ENCODE measurements at regions not wholly inside any gene's neighbourhood (a gene's known extent, or its start where the extent isn't known, plus 50 kb on each side); places are given as distances from the start of the nearest gene placed in this dataset.
"Not testable (repeated sequence)": the region's sequence is repeated elsewhere in the genome, so short reads cannot be mapped to it uniquely, and the experiment has no call there.

DNA sequence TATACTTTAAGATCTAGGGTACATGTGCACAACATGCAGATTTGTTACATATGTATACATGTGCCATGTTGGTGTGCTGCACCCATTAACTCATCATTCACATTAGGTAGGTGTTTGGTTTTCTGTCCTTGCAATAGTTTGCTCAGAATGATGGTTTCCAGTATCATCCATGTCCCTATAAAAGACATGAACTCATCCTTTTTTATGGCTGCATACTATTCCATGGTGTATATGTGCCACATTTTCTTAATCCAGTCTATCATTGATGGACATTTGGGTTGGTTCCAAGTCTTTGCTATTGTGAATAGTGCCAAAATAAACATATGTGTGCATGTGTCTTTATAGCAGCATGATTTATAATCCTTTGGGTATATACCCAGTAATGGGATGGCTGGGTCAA, 747.1 kb upstream of the MEF2C start:
- not testable (repeated sequence) for DNase-seq (ENCODE audit: low read depth)

DNA sequence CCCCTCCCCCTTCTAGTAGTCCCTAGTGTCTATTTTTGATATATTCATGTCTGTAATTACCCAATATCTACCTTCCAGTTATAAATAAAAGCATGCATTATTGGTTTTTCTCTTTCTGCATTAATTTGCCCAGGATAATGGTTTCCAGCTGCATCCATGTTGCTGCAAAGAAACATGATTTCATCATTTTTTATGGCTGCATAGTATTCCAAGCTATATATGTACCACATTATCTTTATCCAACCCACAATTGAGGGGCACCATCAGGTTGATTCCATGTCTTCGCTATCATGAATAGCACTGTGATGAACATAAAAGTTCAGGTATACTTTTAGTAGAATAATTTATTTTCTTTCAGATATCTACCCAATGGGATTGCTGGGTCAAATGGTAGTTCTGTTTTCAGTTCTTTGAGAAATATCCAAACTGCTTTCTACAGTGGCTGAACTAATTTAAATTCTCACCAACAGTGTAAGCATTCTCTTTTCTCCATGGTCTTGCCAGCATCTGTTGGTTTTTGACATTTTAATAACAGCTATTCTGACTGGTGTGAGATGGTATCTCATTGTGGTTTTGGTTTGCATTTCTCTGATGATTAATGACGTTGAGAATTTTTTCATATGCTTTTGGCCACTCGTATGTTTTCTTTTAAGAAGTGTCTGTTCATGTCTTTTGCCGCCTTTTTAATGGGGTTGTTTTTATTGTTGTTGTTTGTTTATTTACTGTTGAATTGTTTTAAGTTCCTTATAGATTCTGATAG, 746.1 kb upstream of the MEF2C start:
- no peak for DNase-seq (ENCODE audit: low read depth)

DNA sequence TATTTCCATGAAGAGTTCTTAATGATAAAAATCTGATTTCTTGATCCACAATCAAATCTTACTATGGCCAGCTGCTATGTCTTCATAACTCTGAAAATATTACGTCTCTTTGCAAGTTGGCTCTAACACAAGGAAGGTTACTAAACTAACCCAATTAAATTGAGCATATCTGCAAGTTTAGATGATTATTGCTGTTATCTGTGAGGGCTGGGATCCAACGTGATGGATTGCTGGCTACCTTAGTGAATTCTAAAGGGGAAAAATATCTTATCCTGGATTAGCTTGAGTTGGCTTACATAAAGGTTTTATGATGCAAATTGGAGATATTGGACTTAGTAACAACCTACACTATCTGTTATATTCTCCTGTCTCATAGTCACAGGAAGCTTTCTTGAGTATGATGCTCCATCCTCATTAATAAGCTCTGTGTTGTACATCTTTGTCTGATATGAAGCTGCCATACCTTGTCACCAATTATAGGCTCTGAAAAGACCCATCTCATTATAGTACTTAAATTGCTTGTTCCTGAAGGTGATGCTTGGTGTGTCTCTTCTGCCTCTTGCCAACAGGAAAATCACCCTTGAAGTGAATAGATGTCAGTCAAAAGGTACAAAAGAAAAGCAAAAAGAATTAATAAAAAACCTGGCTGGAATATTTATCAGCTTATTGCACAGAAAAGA, 733.0 kb upstream of the MEF2C start:
- no peak for DNase-seq (ENCODE audit: low read depth)

DNA sequence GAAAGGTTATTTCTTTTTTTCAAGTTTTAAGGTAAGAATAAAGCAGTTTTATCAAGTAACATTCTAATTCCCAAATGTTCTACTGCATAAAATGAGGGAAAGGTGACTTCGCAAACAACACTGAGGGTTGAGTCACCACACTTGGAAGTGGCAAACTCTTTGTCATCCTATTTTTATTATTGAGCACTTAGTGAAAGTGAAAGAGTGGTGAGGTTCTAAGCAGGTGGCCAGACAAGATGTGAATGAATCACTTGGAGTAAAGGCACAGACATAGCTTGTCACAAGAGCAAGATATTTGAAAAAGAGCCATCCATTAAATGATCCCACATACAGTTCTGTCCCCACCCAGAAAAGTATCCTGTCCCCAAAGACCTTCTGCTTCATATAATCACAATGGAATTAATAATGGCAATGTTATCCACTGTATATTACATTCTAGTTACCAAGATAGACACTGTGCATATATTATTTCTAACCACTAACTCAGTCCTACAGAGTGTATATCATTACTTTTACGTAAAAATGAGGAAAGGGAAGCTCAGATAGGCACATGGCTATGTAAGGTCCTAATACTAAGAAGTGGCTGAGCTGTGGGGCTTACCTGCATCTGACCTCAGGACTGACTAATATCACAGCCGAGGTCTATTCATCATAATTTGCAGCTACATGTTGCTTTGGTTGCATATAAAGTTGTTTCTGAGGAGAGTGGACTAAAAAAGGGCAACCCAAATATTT, 730.4 kb upstream of the MEF2C start:
- no peak for DNase-seq (ENCODE audit: low read depth)

DNA sequence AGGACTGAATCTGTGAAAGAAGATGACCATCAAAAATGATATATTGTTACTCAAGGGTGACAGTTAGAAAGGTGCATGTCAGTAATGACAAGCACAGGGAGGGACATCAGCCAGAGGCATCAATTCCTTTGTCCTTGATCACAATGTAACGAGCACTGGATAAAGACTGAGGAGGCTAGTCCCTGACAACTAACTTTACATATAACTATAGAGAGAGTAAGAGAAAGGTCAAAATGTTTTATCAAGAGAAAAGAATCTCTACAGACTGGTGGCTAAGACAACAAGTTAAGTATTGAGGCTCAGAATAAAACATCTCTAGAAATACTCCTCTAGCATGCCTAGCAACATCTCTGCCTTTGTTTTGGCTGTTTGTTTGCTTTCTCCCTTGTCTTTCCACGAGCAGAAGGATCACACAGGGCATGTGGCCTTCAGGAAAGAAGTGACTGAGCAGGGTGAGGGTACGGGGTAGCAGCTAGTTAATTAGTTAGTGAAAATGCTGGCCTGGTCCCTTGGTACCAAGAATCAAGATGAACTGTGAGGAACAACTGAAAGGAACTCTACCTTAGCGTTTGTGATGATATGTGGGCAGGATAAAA, 724.1 kb upstream of the MEF2C start:
- DNase-seq (ENCODE audit: low read depth) = no peak

DNA sequence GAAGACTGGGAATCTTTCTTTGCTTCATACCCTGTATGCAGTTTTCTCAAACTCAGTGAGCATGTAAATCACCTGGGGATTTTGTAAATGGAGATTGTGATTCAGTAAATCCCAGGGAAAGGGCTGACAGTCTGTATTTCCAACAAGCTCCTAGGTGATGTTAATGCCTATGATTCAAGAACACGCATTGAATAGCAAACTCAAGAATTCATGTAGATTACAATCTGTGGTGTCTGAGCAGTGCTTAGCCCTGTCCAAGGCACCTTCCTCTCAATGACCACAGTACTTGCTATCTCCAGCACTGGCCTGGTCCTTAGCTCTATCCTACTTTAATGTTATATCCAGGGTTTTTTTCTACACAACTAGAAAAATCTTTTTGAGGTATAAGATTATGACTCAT, 721.4 kb upstream of the MEF2C start:
- DNase-seq (ENCODE audit: low read depth) = no peak

DNA sequence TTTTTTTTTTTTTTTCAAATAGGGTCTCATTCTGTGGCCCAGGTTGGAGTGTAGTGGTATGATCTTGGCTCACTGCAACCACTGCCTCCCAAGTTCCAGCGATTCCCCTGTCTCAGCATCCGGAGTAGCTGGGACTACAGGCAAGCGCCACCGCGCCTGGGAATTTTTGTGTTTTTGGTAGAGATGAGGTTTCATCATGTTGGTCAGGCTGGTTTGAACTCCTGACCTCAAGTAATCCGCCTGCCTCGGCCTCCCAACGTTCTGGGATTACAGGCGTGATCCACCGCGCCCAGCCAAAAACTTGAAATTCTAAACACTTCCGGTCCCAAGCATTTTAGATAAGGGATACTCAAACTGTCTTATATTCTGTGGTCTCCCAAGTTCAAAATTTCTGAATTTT, 718.9 kb upstream of the MEF2C start:
- DNase-seq (ENCODE audit: low read depth) = no peak

DNA sequence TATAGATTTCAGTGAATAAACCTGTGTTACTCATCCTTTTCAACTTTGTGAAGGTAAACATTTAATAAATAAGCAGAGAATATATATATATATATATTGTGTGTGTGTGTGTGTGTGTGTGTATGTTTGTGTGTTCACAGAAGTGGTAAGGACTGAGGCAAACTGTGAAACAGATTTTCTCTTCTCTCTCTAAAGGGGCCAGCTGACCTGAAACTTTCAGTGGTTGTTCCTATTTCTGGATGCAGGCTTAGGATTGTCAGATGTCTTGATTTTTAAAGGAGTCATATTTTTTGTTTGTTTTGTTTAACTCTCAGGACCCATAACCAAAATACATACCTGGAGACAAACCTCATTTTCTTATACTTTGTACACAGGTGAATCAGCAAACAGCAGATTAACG, 714.9 kb upstream of the MEF2C start:
- DNase-seq (ENCODE audit: low read depth) = no peak

DNA sequence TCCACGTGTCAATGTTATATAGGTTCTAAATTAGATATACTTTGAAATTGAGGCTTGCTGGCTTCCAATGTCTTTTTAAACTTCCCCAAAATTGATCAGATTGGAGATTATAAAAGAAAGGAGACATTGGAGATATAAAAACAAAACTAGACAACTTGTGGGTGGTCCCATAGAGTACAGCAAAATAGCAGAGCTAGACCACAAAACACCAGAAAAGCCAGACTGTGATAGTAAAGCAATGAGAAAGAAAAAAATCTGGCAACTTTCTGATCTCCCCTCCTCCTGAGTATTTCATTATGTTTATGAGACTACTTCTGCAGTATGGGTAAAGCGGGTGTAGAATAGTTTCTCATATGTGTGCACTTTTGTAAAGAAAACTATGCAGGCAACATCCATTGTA, 713.8 kb upstream of the MEF2C start:
- no peak for DNase-seq (ENCODE audit: low read depth)

DNA sequence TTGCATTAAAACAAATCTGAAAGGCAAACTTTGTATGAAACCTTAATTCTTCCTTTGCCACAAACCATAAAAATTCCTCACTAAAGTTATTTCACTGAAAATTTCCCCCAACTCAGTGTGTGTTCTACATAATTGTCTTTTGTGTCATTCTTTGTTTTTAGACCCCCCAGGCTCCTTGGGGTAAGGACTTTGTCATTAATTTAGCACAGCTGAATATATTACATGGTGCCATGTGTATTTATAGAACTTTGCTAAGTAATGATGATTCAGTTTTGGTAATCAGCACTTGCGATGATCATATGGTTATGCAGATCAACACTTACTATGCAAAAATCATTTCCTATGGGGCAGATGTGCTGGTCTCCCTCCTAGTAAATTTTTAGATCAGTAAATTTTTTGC, 712.1 kb upstream of the MEF2C start:
- DNase-seq (ENCODE audit: low read depth) = no peak

DNA sequence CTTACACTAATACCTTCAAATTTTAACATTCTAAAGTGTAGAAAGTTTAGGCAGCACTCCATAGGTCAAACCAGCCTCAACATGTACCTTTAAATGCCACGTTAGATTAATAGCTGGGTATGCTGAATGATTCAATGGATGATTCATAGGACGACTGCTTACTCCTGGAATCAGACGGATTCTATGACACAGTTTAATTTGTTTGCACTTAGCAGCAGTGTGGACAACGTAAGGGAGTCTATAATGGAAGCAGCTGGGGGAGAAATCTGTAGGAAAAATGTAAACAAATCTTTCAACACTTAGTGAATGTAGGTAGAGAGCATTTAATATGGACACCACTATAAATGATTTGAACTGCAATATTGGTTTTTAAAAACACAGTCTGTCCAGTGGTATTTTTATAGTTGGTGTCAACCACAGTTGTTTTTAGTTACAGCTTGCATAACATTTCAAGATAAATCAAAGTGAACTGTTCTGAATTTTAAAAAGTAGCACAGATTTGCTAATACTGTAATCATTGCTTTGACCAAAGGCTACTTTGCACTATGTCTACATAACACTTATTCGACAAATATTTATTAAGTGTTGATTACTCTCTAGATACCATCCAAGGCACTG, 701.5 kb upstream of the MEF2C start:
- peak; percentile 46 for DNase-seq (ENCODE audit: low read depth)

DNA sequence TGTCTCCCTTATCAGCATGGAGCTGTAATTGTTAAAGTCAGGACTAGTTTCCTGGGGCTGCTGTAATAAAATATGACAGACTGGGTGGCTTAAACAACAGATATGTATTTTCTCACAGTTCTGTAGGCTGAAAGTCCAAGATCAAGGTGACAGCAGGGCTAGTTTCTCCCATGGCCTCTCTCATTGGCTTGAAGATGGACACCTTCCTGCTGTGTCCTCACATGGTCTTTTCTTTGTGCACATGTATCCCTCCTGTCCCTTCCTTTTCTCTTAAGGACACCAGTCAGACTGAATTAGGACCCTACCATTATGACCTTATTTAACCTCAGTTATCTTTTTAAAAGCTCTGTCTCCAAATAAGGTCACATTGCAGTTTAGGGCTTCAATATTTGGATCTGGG, 700.5 kb upstream of the MEF2C start:
- DNase-seq (ENCODE audit: low read depth) = no peak

DNA sequence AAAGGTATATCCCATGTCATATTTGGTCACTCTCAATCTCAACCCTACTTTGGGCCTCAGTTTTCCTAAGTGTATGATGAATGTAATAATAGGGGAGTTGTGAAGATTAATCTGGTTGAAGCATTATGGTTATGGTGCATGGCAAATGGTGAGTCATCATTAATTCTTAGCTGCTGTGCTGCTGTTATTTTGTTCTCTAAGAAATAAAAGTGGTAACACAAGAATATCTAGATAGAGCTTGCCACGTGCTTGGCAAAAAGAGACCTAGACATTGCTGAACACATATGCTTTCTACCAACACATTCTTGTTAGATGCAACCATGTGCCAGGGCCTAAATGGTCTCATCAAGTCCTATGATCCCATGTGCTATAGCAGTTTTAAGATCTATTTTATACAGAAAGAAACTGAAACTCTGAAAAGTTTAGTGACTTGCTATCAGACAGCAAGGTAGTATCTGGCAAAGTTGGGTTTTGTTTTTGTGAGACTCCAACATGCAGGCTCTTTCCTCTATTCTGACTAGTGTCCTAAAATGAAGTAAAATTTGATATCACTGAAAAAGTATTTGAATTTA, 699.9 kb upstream of the MEF2C start:
- DNase-seq (ENCODE audit: low read depth) = no peak

DNA sequence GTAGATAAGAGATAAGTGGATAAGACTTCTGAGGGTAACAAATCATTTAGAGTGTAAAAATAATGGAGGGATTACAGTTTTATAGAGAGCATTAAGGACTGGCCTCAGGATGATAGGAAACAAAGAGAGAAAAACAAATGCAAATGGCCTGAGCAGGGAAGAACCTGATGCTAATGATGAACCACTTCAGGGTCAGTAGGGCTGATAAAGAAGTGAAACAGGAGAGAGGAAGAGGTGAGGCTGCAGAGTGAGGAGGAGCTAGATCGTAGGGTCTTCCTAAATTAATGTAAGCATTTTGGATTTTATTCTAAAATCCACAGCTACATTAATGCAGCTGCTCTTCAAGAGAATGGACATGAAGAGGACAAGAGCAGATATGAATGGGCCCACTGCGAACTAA, 698.0 kb upstream of the MEF2C start:
- DNase-seq (ENCODE audit: low read depth) = no peak

DNA sequence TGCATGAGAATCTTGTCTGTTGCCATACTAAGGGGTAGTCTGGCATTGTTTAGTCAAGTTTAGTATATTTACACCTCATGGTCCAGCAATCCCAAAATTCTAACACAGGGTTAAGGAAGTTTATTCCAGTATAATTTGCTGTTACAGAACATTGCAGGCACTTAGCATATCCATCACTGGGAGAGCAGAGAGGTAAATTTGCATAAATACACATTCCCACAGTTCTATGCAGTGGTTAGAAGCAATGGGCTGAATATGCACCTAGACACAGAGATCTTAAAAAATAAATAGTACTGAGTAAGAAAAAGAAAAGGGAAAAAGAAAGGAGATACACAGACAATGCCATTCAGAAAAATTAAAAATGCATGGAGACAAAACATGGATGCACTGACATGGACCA, 692.3 kb upstream of the MEF2C start:
- DNase-seq (ENCODE audit: low read depth) = no peak

DNA sequence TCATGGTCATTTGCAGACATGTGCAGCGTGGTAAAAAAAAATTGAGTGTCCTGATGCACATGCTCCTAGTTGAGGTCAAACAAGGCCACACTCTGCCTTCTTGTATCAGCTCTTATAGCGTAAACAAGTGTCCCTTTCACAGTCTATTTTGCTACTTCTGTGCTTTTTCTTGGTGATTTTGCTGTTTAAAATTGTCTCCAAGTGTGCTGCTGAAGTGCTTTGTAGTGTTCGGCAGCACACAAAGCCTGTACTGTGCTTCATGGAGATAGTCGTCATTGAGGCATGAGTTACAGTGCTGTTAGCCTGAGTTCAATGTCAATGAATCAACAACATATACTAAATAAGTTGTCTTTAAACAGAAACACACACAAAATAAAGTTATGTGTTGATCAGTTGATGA, 690.4 kb upstream of the MEF2C start:
- no peak for DNase-seq (ENCODE audit: low read depth)

DNA sequence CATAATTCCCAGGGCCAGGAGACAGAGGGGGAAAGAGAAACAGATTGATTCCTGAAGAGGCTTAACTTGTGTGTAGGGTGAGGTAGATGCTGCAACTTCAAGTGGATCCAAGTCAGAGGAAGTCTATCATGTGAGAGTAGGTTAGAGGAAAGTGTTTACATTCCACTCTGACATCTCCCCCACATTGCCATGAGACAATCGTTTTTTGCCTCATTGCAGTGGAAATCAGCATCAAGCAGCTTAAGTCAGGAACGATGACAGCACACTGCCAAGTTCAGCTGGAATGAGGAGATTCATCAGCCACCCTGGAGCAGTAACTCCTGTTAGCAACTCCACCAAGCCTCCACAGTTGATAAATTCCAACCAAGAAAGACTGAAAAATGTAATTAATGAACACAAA, 689.7 kb upstream of the MEF2C start:
- DNase-seq (ENCODE audit: low read depth) = no peak

DNA sequence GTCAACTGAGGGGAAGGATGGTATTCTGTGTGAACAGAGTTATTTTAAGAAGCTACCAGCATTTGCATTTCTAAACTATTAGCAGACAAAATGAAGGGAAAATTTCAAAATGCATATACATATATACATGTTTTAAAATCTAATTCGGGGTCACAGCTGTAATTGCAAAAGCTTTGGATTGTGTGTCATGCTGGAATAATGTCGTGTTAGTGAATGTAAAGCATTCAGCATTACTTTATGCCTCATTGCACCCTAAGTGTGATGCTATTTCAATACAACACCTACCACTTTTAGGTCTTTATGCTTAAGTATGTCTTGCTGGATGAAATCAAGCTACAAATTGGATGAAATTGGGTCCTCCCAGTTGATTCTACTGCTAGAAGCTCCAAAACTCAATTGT, 687.6 kb upstream of the MEF2C start:
- DNase-seq (ENCODE audit: low read depth) = no peak

DNA sequence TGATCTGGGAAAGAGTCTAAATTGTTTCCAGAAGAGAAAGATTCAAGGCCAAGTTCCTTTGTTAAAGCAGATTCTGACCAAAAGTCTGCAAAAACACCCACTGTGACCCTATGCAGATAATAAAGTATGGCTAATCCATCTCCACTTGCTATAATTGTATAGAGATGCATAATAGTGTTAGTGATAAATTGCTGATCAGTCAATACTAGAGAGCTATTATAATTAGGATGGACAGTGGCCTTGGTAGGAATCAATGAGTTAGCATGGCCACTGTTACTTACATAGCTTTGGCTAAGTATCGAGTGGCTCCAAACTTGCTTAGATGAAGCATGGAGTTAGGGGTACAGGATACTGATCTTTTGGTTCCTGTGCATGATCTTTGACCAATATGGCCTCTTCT, 683.4 kb upstream of the MEF2C start:
- no peak for DNase-seq (ENCODE audit: low read depth)

DNA sequence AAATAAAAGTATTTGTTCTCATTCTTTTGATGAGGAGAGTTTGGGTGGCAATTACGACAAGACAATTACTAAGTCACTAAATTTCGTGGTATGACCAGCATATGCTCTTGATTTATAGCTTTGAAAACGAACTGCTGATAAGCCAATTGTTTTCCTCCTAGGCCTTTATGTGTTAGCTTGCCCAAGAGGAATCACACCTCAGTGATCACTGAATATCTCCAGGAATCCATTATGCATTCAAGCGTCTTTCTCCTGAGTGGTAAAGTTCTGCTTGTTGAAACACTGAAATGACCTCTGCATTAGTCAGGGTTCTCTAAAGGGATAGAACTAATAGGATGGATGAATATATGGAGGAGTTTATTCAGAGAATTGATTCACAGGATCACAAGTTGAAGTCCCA, 677.7 kb upstream of the MEF2C start:
- no peak for DNase-seq (ENCODE audit: low read depth)

DNA sequence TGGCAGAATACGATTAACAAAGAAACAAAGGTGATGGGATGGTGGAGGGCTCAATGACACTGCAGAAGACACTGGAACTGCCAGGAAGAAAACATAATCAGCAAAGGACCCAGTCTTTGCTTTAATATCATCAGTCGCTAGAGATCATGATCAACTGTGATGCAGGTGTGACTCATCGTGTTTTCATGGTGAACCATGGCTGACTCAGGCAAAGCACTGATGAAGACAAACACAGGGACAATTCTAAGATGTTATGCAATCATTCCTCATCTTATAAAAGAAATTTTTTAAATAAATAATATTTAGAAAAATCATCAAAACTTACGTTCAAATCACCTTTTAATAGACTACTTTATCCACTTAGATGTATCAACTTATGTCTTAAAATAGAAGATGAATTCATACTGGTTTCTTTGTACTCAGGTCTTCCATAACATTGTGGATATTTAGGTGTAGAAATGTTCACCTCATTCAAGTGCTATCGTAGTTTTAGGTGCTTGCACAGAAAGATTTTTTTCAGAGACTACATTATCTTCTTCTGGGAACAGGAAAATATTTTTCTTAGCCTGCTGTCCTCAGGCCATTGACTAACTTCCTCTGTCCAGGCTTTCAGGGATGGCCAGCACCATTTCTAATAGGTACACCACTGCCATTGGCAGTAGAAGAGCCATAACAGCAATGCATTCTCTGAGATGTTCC, 673.4 kb upstream of the MEF2C start:
- DNase-seq (ENCODE audit: low read depth) = peak; percentile 85

DNA sequence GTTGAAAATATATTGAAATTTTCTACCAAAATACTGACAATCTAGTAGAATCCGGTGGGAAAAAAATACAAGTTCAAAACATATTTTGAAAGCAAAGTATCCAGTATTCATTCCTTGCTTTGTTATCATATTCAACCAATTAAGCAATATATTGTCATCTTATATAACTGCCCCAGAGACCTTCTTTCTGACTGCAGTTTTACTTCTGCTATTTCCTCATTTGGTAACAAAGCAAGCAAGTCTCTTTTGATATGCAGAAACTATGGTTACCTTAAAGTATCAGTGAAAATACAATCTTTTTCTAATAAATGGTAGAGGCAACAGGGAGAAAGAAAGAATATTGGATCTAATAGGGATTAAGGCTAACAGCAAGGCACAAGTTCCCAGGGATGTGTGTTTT, 663.7 kb upstream of the MEF2C start:
- DNase-seq (ENCODE audit: low read depth) = no peak

Data from stromal cell of bone marrow (primary cell).